ENCODE measurements at regions not wholly inside any gene's neighbourhood (a gene's known extent, or its start where the extent isn't known, plus 50 kb on each side); places are given as distances from the start of the nearest gene placed in this dataset. TPM values are rescaled to one million over a fixed set of nuclear protein-coding genes. Genes with fewer than 3 reads are reported as not detected.

GRCh38 chr14:99118946-99119345 is 153.1 kb downstream of the BCL11B start:
- DNase-seq = no peak
- H3K9ac ChIP-seq (ENCODE audit: insufficient read depth in 1 of 2, low read length in 2 of 2) = no peak overlapping the region
- H3K4me3 ChIP-seq = no peak overlapping the region
- H3K27ac ChIP-seq (ENCODE audit: low read depth in 1 of 2, low read length in 1 of 2) = no peak overlapping the region
- peaks cover 0 to 12% (median 0%) of the 10 kb centered on the region in 5 donors for H3K4me1 ChIP-seq (ENCODE audit: control insufficient read depth in 5 of 5, insufficient read depth in 5 of 5, low read length in 5 of 5)
- peaks cover 0 to 3% (median 0%) of the 10 kb centered on the region in 4 donors for H3K9me3 ChIP-seq (ENCODE audit: control insufficient read depth in 4 of 4, insufficient read depth in 3 of 4, low read length in 3 of 4)
- peaks cover 6 to 11% (median 7%) of the 10 kb centered on the region in 3 donors for H3K27me3 ChIP-seq (ENCODE audit: control insufficient read depth in 3 of 3, insufficient read depth in 3 of 3, low read length in 2 of 3)
- TF ChIP-seq, protein P1, sequence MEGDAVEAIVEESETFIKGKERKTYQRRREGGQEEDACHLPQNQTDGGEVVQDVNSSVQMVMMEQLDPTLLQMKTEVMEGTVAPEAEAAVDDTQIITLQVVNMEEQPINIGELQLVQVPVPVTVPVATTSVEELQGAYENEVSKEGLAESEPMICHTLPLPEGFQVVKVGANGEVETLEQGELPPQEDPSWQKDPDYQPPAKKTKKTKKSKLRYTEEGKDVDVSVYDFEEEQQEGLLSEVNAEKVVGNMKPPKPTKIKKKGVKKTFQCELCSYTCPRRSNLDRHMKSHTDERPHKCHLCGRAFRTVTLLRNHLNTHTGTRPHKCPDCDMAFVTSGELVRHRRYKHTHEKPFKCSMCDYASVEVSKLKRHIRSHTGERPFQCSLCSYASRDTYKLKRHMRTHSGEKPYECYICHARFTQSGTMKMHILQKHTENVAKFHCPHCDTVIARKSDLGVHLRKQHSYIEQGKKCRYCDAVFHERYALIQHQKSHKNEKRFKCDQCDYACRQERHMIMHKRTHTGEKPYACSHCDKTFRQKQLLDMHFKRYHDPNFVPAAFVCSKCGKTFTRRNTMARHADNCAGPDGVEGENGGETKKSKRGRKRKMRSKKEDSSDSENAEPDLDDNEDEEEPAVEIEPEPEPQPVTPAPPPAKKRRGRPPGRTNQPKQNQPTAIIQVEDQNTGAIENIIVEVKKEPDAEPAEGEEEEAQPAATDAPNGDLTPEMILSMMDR (IDR thresholded peaks at IDR 0.05; ENCODE audit: control extremely low read depth, extremely low read depth) = no peak
- ATAC-seq (ENCODE audit: insufficient read depth, low FRiP score) = no peak
- WGBS, 2 donors = 66 to 79% methylated on average over 13 of the region's 13 CpGs
- no peaks in the 10 kb centered on the region for H3K36me3 ChIP-seq (ENCODE audit: control insufficient read depth in 4 of 4, insufficient read depth in 4 of 4, low read length in 4 of 4)

Small RNA genes lying in the stretch of these regions (small RNA-seq; reads per million reads assigned to genes)
- not detected for gene AL162151.2 (ENCODE audit: low replicate concordance)
- gene RN7SL714P (ENCODE audit: low replicate concordance) = not detected

Data from lung (tissue), 12 donors.